ENCODE measurements at regions not wholly inside any gene's neighbourhood (a gene's known extent, or its start where the extent isn't known, plus 50 kb on each side); places are given as distances from the start of the nearest gene placed in this dataset.
"Not testable (repeated sequence)": the region's sequence is repeated elsewhere in the genome, so short reads cannot be mapped to it uniquely, and the experiment has no call there.

- TF ChIP-seq, protein P1, sequence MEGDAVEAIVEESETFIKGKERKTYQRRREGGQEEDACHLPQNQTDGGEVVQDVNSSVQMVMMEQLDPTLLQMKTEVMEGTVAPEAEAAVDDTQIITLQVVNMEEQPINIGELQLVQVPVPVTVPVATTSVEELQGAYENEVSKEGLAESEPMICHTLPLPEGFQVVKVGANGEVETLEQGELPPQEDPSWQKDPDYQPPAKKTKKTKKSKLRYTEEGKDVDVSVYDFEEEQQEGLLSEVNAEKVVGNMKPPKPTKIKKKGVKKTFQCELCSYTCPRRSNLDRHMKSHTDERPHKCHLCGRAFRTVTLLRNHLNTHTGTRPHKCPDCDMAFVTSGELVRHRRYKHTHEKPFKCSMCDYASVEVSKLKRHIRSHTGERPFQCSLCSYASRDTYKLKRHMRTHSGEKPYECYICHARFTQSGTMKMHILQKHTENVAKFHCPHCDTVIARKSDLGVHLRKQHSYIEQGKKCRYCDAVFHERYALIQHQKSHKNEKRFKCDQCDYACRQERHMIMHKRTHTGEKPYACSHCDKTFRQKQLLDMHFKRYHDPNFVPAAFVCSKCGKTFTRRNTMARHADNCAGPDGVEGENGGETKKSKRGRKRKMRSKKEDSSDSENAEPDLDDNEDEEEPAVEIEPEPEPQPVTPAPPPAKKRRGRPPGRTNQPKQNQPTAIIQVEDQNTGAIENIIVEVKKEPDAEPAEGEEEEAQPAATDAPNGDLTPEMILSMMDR (IDR thresholded peaks at IDR 0.05; ENCODE audit: low read depth, low read length), result no peak
- no peak for DNase-seq (ENCODE audit: extremely low read depth, low read depth)
Measured at GRCh38 chr19:28575816-28576215, 637.1 kb downstream of the UQCRFS1 start.

GRCh38 chr19:28575312-28575711, 637.6 kb downstream of the UQCRFS1 start:
- DNase-seq (ENCODE audit: extremely low read depth, low read depth), result not testable (repeated sequence)

- DNase-seq (ENCODE audit: extremely low read depth, low read depth), result no peak
- TF ChIP-seq, protein P1 (IDR thresholded peaks at IDR 0.05; ENCODE audit: low read depth, low read length), result no peak
Measured at GRCh38 chr19:28574212-28574611, 638.7 kb downstream of the UQCRFS1 start.

GRCh38 chr19:28569132-28570131, 643.5 kb downstream of the UQCRFS1 start:
- DNase-seq (ENCODE audit: extremely low read depth, low read depth), result no peak
- TF ChIP-seq, protein P1 (IDR thresholded peaks at IDR 0.05; ENCODE audit: low read depth, low read length), result no peak

DNA sequence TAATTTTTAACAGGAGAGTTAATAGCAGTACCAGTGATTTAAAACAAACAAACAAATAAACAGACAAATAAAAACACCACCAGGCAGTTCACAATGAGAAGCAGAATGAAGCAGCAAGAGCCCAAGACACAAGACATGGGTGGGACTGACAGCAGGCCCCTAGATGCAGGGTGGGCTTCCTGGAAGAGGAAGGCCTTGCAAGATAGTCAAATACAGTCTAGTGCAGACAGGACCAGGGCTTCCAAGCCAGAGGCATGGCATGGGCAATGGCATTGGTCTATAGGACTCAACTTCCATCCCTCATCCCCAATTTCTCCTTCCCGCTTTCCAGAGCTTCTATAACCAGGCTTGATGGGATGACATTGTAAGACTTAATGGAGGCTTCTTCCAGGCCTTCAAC, 645.1 kb downstream of the UQCRFS1 start:
- TF ChIP-seq, protein P1 (IDR thresholded peaks at IDR 0.05; ENCODE audit: low read depth, low read length), result no peak

DNA sequence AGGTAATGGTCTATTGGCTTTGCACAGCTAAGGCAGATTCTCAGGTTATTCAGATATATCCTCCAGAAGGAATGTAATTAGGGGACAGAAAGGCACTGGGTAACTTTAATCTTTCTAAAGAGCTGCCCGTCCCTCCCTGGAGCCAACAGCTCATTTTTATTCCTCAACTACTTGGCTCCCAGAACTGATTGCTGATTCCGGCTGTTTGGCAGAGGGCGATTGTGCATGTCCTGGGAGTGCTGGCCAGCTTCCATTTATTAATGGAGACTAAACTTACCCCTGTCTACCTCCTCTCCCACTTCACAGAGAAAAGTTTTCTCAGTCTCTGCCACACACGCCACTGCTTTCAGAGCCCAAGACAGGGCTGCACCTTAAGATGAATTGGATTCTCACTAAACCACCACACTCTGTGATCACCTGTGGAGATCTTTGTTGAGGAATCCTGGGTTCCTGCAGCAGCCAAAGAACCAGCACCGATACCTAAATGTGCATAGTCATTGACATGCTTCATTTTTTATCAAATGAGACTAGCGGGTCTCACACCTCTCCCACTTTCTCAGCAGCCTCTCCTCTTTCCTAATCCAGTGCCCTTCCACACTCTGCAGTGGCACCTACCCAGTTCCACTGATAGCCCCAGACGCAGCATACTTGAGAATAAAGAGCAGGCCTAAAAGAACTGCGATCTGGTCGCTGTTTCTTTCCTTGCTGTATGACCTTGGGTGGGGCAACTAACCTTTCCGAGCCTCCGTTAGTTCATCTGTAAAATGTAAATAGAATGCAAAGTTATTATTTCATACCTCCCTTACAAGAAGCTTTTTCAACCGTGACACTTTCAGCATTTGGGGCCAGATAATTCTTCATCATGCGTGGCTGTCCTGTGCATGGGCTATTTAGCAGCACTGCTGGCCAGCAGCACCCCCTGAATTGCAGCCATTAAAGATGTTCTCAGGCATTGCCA, 648.7 kb downstream of the UQCRFS1 start:
- DNase-seq (ENCODE audit: extremely low read depth, low read depth), result no peak
- TF ChIP-seq, protein P1 (IDR thresholded peaks at IDR 0.05; ENCODE audit: low read depth, low read length), result no peak

More for the DNA sequence above, 645.1 kb downstream of the UQCRFS1 start:
- no peak for DNase-seq (ENCODE audit: extremely low read depth, low read depth)

DNA sequence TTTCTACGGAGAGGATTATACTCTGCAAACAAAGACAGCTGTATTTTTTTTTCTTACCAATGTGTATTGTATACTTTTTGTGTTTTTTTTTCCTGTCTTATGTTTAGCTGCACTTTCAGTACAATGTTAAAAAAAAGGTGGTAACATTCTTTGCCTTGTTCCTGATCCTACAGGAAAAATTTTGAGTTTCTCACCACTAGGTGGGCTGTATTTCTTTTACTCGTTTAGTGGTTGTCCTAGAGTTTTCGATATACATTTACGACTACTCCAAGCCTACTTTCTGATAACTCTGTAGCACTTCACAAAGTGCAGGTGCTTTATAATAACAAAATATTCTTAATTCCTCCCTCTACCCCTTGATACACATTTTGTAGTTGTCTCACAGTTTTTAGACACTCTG, 652.2 kb downstream of the UQCRFS1 start:
- DNase-seq (ENCODE audit: extremely low read depth, low read depth), result no peak

More for the DNA sequence above, 652.2 kb downstream of the UQCRFS1 start:
- TF ChIP-seq, protein P1 (IDR thresholded peaks at IDR 0.05; ENCODE audit: low read depth, low read length), result no peak

Data from AG09319 (cell line).